GM12872 (cell line): ENCODE measurements at regions not wholly inside any gene's neighbourhood (a gene's known extent, or its start where the extent isn't known, plus 50 kb on each side); places are given as distances from the start of the nearest gene placed in this dataset.

ENCODE experiments used
- TF ChIP-seq, protein P1 (sequence below): IDR thresholded peaks from 3 replicates; pipeline ENCODE4 v1.5.1; 2011; ENCODE audit warnings: low read depth, mild to moderate bottlenecking, low read length, moderate library complexity; ENCODE audit not compliant: insufficient read depth

DNA sequence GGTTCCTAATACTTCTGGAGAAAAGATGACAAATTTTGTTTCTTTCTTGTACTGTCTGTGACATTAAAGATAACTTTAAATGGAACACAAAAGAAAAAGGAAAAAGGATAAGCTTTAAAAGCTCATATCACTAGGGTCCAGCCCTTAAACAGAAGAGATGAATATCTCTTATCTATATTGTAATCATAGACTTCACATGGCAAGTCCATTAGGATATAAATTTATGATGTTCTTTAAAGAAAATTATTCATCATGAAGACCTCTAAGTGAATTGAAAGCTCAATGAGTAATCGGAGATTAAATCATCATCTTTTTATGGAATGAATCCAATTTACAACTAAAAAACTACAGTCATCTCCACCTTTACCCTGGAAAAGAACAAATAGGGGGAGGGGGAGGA lies 111.6 kb upstream of the SATB2 start:
- TF ChIP-seq, protein P1, sequence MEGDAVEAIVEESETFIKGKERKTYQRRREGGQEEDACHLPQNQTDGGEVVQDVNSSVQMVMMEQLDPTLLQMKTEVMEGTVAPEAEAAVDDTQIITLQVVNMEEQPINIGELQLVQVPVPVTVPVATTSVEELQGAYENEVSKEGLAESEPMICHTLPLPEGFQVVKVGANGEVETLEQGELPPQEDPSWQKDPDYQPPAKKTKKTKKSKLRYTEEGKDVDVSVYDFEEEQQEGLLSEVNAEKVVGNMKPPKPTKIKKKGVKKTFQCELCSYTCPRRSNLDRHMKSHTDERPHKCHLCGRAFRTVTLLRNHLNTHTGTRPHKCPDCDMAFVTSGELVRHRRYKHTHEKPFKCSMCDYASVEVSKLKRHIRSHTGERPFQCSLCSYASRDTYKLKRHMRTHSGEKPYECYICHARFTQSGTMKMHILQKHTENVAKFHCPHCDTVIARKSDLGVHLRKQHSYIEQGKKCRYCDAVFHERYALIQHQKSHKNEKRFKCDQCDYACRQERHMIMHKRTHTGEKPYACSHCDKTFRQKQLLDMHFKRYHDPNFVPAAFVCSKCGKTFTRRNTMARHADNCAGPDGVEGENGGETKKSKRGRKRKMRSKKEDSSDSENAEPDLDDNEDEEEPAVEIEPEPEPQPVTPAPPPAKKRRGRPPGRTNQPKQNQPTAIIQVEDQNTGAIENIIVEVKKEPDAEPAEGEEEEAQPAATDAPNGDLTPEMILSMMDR, result no peak

DNA sequence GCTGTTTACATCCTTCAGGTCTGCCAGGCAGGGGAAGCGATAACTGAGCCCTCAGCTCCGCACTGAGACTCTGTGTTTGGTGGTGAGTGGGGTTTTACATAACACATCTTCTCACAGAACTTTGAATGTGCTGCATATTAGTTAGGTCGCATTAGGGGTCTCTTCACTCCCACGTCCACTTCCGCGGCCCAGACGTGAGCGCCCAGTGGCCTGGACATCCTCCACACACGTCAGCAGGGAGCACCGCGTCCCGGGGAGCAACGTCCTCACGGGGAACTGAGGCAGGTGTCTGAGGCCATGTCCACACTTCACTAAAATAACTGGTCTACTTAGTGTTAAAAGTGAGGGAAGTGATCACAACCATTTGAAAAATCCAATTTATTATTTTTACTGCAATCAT lies 100.4 kb upstream of the SATB2 start:
- TF ChIP-seq, protein P1, result no peak

DNA sequence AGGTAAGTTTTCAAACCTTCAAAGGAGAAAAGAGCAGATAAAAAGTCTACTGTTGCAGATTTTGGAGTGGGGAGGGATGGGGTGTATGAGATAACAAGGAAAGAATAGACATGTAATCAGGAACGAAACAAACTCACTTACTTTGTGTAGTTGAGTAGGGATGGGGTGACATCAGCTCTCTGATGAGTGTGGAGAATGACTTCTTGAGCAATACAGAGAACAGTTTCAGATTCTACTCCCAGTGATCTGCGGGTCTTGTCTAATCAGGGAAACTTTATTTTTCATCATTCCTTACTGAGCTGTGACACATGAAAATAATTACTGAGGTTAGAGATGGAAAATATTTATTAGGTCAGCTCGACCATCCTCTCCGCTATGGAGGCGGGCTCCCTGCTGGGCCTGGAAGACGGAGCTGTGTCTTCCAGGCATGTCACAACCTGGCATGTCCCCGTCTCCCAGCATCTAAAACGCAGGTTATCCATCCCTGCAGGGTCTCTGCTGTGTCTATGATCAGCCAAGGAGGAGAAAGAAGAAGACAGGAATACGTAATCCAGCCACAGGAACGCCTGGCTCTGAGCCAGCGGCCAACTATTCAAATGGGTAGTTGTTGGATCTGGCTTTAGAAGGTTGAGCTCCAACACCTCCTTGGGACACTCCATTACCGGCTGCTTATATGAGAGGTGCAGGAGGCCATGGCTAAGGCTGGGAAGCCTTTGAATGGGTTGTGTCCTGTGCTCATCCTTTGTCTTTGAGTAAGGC lies 99.0 kb upstream of the SATB2 start:
- TF ChIP-seq, protein P1, result no peak

DNA sequence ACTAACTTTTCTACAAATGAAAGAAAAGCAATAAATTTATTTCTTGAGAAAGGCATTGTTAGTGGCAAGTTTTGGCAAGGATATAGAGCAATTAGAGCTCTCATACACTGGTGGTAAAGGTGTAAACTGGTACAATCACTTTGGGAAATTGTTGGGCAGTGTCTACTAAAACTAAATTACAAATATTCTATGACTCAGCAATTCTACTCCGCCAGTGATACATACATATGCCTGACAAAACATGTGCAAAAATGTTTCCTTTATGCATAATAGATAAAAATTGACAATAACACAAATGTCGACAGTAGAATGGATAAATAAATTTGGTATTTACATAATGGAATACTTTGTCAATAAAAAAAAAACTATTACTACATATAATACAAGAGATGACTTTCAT lies 96.3 kb upstream of the SATB2 start:
- TF ChIP-seq, protein P1, result no peak

DNA sequence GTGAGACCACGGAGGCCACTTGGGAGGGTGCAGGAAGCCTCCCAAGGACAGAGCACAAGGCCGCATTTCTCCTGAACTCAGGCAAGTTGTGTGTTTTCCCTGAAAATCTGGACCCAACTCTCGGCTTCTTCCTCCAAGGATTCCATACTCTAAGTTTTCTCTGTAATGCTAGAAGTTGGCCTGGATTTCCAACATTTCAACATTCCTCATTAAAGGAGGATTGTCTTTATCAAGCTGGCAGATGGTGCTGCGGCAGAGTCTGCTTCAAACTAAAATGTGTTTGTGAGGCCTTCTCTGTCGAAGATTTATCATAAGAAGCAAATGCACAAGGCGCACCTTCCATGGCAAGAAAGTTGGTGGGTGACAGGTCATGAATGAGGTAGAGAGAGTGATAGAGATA lies 94.4 kb upstream of the SATB2 start:
- TF ChIP-seq, protein P1, result no peak

DNA sequence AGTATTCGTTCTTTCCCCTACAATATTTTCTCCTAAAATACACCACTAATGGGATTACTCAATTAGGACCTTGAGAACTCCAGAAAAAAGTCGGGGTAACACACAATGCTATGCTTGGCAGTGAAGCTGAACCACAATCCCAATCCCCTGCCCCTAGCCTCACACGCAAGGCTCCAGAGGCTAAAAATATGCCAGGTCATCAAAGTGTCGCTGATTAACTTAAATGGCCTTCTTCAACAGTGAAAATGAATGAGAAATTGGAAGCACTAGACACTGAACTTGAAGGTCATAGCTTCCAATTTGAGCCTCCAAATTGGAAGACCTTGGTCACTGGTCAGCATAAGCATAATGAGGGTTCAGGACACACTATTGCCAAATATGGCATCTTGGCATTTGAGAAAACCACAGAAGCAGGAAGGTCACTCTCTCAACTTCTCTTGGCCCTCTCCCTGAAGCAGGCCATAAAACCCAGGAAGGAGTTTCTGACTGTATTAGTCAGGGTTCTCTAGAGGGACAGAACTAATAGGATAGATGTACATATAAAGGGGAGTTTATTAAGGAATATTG lies 86.0 kb upstream of the SATB2 start:
- TF ChIP-seq, protein P1, result no peak

DNA sequence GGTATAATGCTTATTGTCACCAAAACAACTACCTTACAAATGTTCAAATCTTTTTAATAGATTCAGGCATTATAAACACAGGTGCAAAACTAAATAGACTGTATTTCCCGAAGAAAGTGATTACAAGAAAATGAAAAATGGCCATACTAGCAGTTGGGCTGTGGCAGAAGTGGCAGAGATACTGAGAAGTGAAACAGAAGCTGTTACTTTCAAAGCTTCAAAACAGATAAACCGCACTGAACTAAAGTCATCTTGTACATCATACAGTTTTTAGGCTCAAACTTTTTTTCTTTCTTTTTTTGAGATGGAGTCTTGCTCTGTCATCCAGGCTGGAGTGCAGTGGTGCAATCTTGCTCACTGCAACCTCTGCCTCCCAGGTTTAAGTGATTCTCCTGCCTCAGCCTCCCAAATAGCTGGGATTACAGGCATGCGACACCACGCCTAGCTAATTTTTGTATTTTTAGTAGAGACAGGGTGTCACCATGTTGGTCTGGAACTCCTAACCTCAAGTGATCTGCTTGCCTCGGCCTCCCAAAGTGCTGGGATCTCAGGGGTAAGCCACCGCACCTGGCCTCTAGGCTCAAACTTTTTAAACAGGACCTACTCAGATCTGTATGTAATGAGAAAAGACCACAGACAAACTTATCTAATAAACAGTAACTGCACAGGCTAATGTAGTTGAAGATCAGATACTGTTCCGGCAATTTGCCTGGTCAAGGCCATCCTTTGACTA lies 77.9 kb upstream of the SATB2 start:
- TF ChIP-seq, protein P1, result no peak
